HL-60 (cell line): ENCODE measurements at regions not wholly inside any gene's neighbourhood (a gene's known extent, or its start where the extent isn't known, plus 50 kb on each side); places are given as distances from the start of the nearest gene placed in this dataset.

Experiments
- DNase-seq, 2 experiments: peaks; one replicate each; pipeline ENCODE4 v3.0.0-alpha.2; 2010 to 2020; ENCODE audit warnings: low read depth in 1 of 2, low spot score in 1 of 2
- H3K27ac ChIP-seq: fragments of 250-450 bp; sonication (Bioruptor Pico); replicated peaks from 2 replicates; pipeline ENCODE4 v1.5.1; 2020; ENCODE audit warnings: mild to moderate bottlenecking, moderate library complexity
- H3K27me3 ChIP-seq: fragments of 250-450 bp; sonication (Bioruptor Pico); 2 replicates; pipeline ENCODE4 v1.5.1; 2021; ENCODE audit warnings: mild to moderate bottlenecking, moderate library complexity; ENCODE audit not compliant: insufficient read depth, poor library complexity, severe bottlenecking
- H3K4me3 ChIP-seq: replicated peaks from 2 replicates; pipeline ENCODE4 v1.5.1; 2011; ENCODE audit warnings: mild to moderate bottlenecking, control low read depth, low read length; ENCODE audit not compliant: insufficient read depth
- CTCF ChIP-seq: IDR thresholded peaks from one replicate; pipeline ENCODE4 v1.5.1; 2011; ENCODE audit warnings: low read length, control low read depth, inconsistent platforms; ENCODE audit not compliant: insufficient read depth
- GABPA ChIP-seq: IDR thresholded peaks from 2 replicates; pipeline ENCODE4 v1.6.1; 2012; ENCODE audit warnings: low read depth
- POLR2AphosphoS5 ChIP-seq: IDR thresholded peaks from 2 replicates; pipeline ENCODE4 v1.6.1; 2012; ENCODE audit warnings: low read depth
- REST ChIP-seq: IDR thresholded peaks from 2 replicates; pipeline ENCODE4 v1.6.1; 2012; ENCODE audit warnings: low read depth; ENCODE audit not compliant: insufficient replicate concordance
- SPI1 ChIP-seq: IDR thresholded peaks from 2 replicates; pipeline ENCODE4 v1.6.1; 2012; ENCODE audit warnings: low read depth, mild to moderate bottlenecking, borderline replicate concordance

GRCh38 chr3:64400706-64401105, 175.4 kb upstream of the PRICKLE2 start:
- Histone ChIP-seq H3K27ac (no peak overlapping the region), H3K4me3 (no peak overlapping the region), H3K27me3 (no peaks in the 10 kb centered on the region)
- no peak for DNase-seq
- TF ChIP-seq SPI1 (no peak), CTCF (no peak), REST (no peak), POLR2AphosphoS5 (no peak), GABPA (no peak)

GRCh38 chr3:64399205-64399800, 174.0 kb upstream of the PRICKLE2 start:
- Histone ChIP-seq H3K4me3 (no peak overlapping the region), H3K27ac (no peak overlapping the region), H3K27me3 (no peaks in the 10 kb centered on the region)
- peak in 1 of 2 experiments; percentile 9 for DNase-seq
- TF ChIP-seq GABPA (no peak), SPI1 (no peak), CTCF (peak; percentile 24), REST (no peak)

GRCh38 chr3:64398476-64398875, 173.2 kb upstream of the PRICKLE2 start:
- TF ChIP-seq SPI1 (no peak), GABPA (no peak), CTCF (no peak), POLR2AphosphoS5 (no peak), REST (no peak)
- H3K27ac ChIP-seq, result no peak overlapping the region
- H3K27me3 ChIP-seq, result no peaks in the 10 kb centered on the region
- DNase-seq, result no peak
- H3K4me3 ChIP-seq, result no peak overlapping the region
